ENCODE measurements at regions not wholly inside any gene's neighbourhood (a gene's known extent, or its start where the extent isn't known, plus 50 kb on each side); places are given as distances from the start of the nearest gene placed in this dataset.
A peak's percentile ranks its signal among the peaks of the same experiment; 100 is the strongest.
"Not testable (repeated sequence)": the region's sequence is repeated elsewhere in the genome, so short reads cannot be mapped to it uniquely, and the experiment has no call there.

GRCh38 chr16:21520134-21521047 lies 79.0 kb upstream of the METTL9 start:
- not testable (repeated sequence) for H3K36me3 ChIP-seq (ENCODE audit: control insufficient read depth, low read depth, low read length); H3K9me3 ChIP-seq (ENCODE audit: control insufficient read depth, low read depth, low read length); H3K27me3 ChIP-seq (ENCODE audit: control insufficient read depth, insufficient read depth, low read length)
- Histone ChIP-seq H3K9ac (ENCODE audit: low read length) (peak overlapping the region; percentile 70), H3K27ac (ENCODE audit: low read length) (peak overlapping the region; percentile 76), H3K4me1 (ENCODE audit: control insufficient read depth, low read depth, low read length) (peaks cover 25% of the 10 kb centered on the region), H3K4me3 (ENCODE audit: low read length) (peak overlapping the region; percentile 64)

- peaks cover 28% of the 10 kb centered on the region for H3K4me1 ChIP-seq (ENCODE audit: control insufficient read depth, low read depth, low read length)
- not testable (repeated sequence) for H3K36me3 ChIP-seq (ENCODE audit: control insufficient read depth, low read depth, low read length); H3K9me3 ChIP-seq (ENCODE audit: control insufficient read depth, low read depth, low read length); H3K27me3 ChIP-seq (ENCODE audit: control insufficient read depth, insufficient read depth, low read length)
- H3K27ac ChIP-seq (ENCODE audit: low read length): peak overlapping the region; percentile 76
- H3K9ac ChIP-seq (ENCODE audit: low read length): peak overlapping the region; percentile 70
- H3K4me3 ChIP-seq (ENCODE audit: low read length): peak overlapping the region; percentile 58
Observed at GRCh38 chr16:21521048-21521389, 78.4 kb upstream of the METTL9 start.

GRCh38 chr16:21521390-21522143 lies 77.8 kb upstream of the METTL9 start:
- peak overlapping the region; percentile 80 for H3K27ac ChIP-seq (ENCODE audit: low read length)

GRCh38 chr16:21522846-21523245 lies 76.5 kb upstream of the METTL9 start:
- peaks cover 34% of the 10 kb centered on the region for H3K4me1 ChIP-seq (ENCODE audit: control insufficient read depth, low read depth, low read length)
- not testable (repeated sequence) for H3K27ac ChIP-seq (ENCODE audit: low read length); H3K27me3 ChIP-seq (ENCODE audit: control insufficient read depth, insufficient read depth, low read length); H3K36me3 ChIP-seq (ENCODE audit: control insufficient read depth, low read depth, low read length); H3K9ac ChIP-seq (ENCODE audit: low read length); H3K4me3 ChIP-seq (ENCODE audit: low read length); H3K9me3 ChIP-seq (ENCODE audit: control insufficient read depth, low read depth, low read length)

More at GRCh38 chr16:21521390-21522143, 77.8 kb upstream of the METTL9 start:
- H3K27me3 ChIP-seq (ENCODE audit: control insufficient read depth, insufficient read depth, low read length); H3K9me3 ChIP-seq (ENCODE audit: control insufficient read depth, low read depth, low read length); H3K36me3 ChIP-seq (ENCODE audit: control insufficient read depth, low read depth, low read length): not testable (repeated sequence)
- Histone ChIP-seq H3K4me1 (ENCODE audit: control insufficient read depth, low read depth, low read length) (peaks cover 28% of the 10 kb centered on the region), H3K4me3 (ENCODE audit: low read length) (peak overlapping the region; percentile 58), H3K9ac (ENCODE audit: low read length) (peak overlapping the region; percentile 70)

- peaks cover 30% of the 10 kb centered on the region for H3K4me1 ChIP-seq (ENCODE audit: control insufficient read depth, low read depth, low read length)
- H3K9ac ChIP-seq (ENCODE audit: low read length): no peak overlapping the region
- H3K27ac ChIP-seq (ENCODE audit: low read length): no peak overlapping the region
Observed at GRCh38 chr16:21523411-21524067, 75.8 kb upstream of the METTL9 start.

GRCh38 chr16:21524068-21524751 lies 75.2 kb upstream of the METTL9 start:
- H3K36me3 ChIP-seq (ENCODE audit: control insufficient read depth, low read depth, low read length): no peaks in the 10 kb centered on the region
- H3K9me3 ChIP-seq (ENCODE audit: control insufficient read depth, low read depth, low read length): no peaks in the 10 kb centered on the region
- no peaks in the 10 kb centered on the region for H3K27me3 ChIP-seq (ENCODE audit: control insufficient read depth, insufficient read depth, low read length)
- H3K9ac ChIP-seq (ENCODE audit: low read length): no peak overlapping the region
- H3K27ac ChIP-seq (ENCODE audit: low read length): no peak overlapping the region
- no peak overlapping the region for H3K4me3 ChIP-seq (ENCODE audit: low read length)
- peaks cover 30% of the 10 kb centered on the region for H3K4me1 ChIP-seq (ENCODE audit: control insufficient read depth, low read depth, low read length)

More at GRCh38 chr16:21523411-21524067, 75.8 kb upstream of the METTL9 start:
- H3K9me3 ChIP-seq (ENCODE audit: control insufficient read depth, low read depth, low read length): no peaks in the 10 kb centered on the region
- no peak overlapping the region for H3K4me3 ChIP-seq (ENCODE audit: low read length)
- no peaks in the 10 kb centered on the region for H3K36me3 ChIP-seq (ENCODE audit: control insufficient read depth, low read depth, low read length)
- H3K27me3 ChIP-seq (ENCODE audit: control insufficient read depth, insufficient read depth, low read length): no peaks in the 10 kb centered on the region

- not testable (repeated sequence) for H3K27me3 ChIP-seq (ENCODE audit: control insufficient read depth, insufficient read depth, low read length); H3K27ac ChIP-seq (ENCODE audit: low read length); H3K9ac ChIP-seq (ENCODE audit: low read length); H3K4me3 ChIP-seq (ENCODE audit: low read length); H3K36me3 ChIP-seq (ENCODE audit: control insufficient read depth, low read depth, low read length); H3K9me3 ChIP-seq (ENCODE audit: control insufficient read depth, low read depth, low read length)
- H3K4me1 ChIP-seq (ENCODE audit: control insufficient read depth, low read depth, low read length): peaks cover 30% of the 10 kb centered on the region
Observed at GRCh38 chr16:21524752-21525028, 74.7 kb upstream of the METTL9 start.

GRCh38 chr16:21525029-21525895 lies 74.1 kb upstream of the METTL9 start:
- not testable (repeated sequence) for H3K9me3 ChIP-seq (ENCODE audit: control insufficient read depth, low read depth, low read length); H3K27me3 ChIP-seq (ENCODE audit: control insufficient read depth, insufficient read depth, low read length); H3K4me3 ChIP-seq (ENCODE audit: low read length); H3K27ac ChIP-seq (ENCODE audit: low read length); H3K9ac ChIP-seq (ENCODE audit: low read length); H3K36me3 ChIP-seq (ENCODE audit: control insufficient read depth, low read depth, low read length)
- peaks cover 30% of the 10 kb centered on the region for H3K4me1 ChIP-seq (ENCODE audit: control insufficient read depth, low read depth, low read length)

- H3K4me1 ChIP-seq (ENCODE audit: control insufficient read depth, low read depth, low read length): peaks cover 30% of the 10 kb centered on the region
- not testable (repeated sequence) for H3K27ac ChIP-seq (ENCODE audit: low read length); H3K4me3 ChIP-seq (ENCODE audit: low read length); H3K9me3 ChIP-seq (ENCODE audit: control insufficient read depth, low read depth, low read length); H3K36me3 ChIP-seq (ENCODE audit: control insufficient read depth, low read depth, low read length); H3K9ac ChIP-seq (ENCODE audit: low read length); H3K27me3 ChIP-seq (ENCODE audit: control insufficient read depth, insufficient read depth, low read length)
Observed at GRCh38 chr16:21525956-21526922, 73.1 kb upstream of the METTL9 start.
